ENCODE measurements at regions not wholly inside any gene's neighbourhood (a gene's known extent, or its start where the extent isn't known, plus 50 kb on each side); places are given as distances from the start of the nearest gene placed in this dataset.

DNA sequence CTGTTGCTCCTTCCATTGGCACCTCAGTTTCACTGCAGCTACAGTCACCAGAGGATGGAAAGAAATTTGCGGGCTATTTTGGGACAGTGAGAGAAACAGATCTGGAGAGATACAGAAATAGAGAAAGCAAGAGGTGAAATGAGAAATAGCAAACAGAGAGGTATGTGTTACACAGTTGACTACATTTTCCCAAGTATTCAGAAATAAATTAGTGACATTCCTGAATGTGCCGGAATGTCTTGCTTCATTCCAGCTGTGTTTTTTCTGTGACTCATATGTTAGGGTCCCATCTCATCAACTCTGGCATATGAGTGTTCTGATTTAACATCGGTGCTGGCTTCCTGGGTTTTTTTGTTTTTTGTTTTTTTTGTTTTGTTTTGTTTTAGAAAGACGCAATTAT is 63.8 kb upstream of the ZNF462 start:
- peak; percentile 93 for DNase-seq (ENCODE audit: low read depth)

DNA sequence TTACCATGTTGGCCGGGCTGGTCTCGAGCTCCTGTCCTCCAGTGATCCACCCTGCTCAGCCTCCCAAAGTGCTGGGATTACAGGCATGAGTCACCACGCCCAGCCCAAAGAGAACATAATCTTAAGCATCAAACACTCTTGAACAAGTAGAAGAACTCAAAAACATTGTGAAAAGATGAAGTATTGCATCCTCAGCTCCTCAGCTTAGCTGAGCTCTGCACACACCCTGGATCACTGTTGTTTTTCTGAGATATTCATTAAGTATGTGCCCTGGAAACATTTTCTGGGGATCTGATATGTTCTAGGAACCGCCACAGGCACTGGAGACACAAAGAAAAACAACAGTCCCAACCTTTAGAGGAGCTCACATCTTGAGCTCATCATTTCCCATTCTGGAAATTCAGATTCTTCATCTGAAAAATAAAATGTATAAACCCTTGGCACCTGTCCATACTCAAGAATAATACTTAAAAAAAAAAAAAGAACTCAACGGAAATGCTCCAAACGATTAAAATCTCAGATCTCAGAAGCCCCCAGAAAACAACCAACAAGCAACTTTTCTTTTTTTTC is 62.2 kb upstream of the ZNF462 start:
- peak; percentile 26 for DNase-seq (ENCODE audit: low read depth)

DNA sequence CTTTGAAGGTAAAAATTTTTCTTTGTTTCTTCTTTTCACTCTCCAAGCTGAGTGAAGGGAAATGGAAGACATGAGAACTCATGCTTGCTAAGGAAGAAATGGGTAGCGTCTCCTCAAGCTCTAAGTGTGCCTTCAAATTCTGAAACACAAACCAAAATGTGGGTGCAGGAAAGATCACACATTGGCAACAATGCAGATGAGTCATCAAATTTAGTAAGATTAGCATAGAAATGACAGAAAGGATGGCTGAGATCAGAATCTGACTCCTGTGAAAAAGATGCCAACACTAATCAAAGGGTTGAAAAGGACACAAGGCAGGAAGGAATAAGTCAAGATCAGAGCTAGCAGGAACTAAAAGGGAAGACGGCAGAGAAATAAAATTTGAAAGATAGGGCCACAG is 61.1 kb upstream of the ZNF462 start:
- DNase-seq (ENCODE audit: low read depth), result no peak

All from LHCN-M2 (cell line).